Smooth muscle cell (in vitro differentiated cells): ENCODE measurements at regions not wholly inside any gene's neighbourhood (a gene's known extent, or its start where the extent isn't known, plus 50 kb on each side); places are given as distances from the start of the nearest gene placed in this dataset.

Experiments used
- DNase-seq: peaks from one replicate; lab custom pipeline; 2025; ENCODE audit not compliant: unreplicated experiment; lab: John Stamatoyannopoulos, UW
- H2AFZ ChIP-seq: fragments of 200-600 bp; sonication (generic); 2 replicates; pipeline ENCODE4 v1.6.0; 2016; ENCODE audit warnings: antibody characterized with exemption, low read depth, mild to moderate bottlenecking
- H3F3A ChIP-seq: fragments of 200-600 bp; sonication (generic); 2 replicates; pipeline ENCODE4 v1.6.0; 2017; ENCODE audit warnings: antibody characterized with exemption, low read depth
- H3K27ac ChIP-seq: fragments of 200-600 bp; sonication (generic); 2 replicates; pipeline ENCODE4 v1.5.1; 2016; ENCODE audit warnings: low read depth, mild to moderate bottlenecking
- H3K27me3 ChIP-seq: fragments of 200-600 bp; sonication (generic); 2 replicates; pipeline ENCODE4 v1.6.1; 2016; ENCODE audit warnings: low read depth, mild to moderate bottlenecking
- H3K36me3 ChIP-seq: fragments of 200-600 bp; sonication (generic); 2 replicates; pipeline ENCODE4 v1.5.1; 2016; ENCODE audit warnings: low read depth
- H3K4me1 ChIP-seq: fragments of 200-600 bp; sonication (generic); 2 replicates; pipeline ENCODE4 v1.5.1; 2016; ENCODE audit warnings: low read depth
- H3K4me2 ChIP-seq: fragments of 200-600 bp; sonication (generic); 2 replicates; pipeline ENCODE4 v1.6.0; 2016; ENCODE audit warnings: mild to moderate bottlenecking
- H3K4me3 ChIP-seq: fragments of 200-600 bp; sonication (generic); 2 replicates; pipeline ENCODE4 v1.5.1; 2016; ENCODE audit warnings: mild to moderate bottlenecking
- H3K79me2 ChIP-seq: fragments of 200-600 bp; sonication (generic); 2 replicates; pipeline ENCODE4 v1.6.0; 2016; ENCODE audit warnings: low read depth, mild to moderate bottlenecking
- H3K9ac ChIP-seq: fragments of 200-600 bp; sonication (generic); 2 replicates; pipeline ENCODE4 v1.6.0; 2016; ENCODE audit warnings: low read depth
- H3K9me3 ChIP-seq: fragments of 200-600 bp; sonication (generic); replicated peaks from 2 replicates; pipeline ENCODE4 v1.5.1; 2016; ENCODE audit warnings: low read depth
- H4K20me1 ChIP-seq: fragments of 200-600 bp; sonication (generic); 2 replicates; pipeline ENCODE4 v1.6.0; 2016; ENCODE audit warnings: low read depth
- WGBS: methylation state at CpG from one replicate; pipeline ENCODE4 v1.1.7; 2016; ENCODE audit warnings: low lambda C conversion rate; 5-methylcytosine and 5-hydroxymethylcytosine counted together
- TF ChIP-seq, protein P1 (sequence below): fragments of 200-600 bp; sonication (generic); IDR thresholded peaks from 2 replicates; pipeline ENCODE4 v1.5.1; 2017; ENCODE audit warnings: borderline replicate concordance, mild to moderate bottlenecking, antibody characterized with exemption; ENCODE audit not compliant: insufficient read depth, poor library complexity, severe bottlenecking

DNA sequence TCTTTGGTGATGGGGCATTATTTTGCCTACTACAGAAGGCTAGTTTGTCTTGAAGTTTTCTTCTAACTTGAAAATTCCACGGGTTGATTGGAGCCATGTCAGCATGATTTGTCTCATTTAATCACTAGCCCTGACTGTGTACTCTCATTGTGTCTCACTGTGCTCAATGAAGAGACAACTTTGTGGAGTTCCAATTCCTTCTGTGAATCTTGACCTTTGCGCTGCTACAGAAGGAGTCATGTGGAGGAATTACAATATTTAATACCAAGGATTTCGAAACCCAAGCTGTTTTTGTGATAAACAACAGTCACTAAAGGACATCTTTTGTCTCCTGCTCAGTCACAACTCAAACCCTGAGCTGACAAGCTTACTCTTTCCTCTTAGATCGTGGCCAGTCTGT is 98.6 kb upstream of the ACTBL2 start:
- H3K9ac ChIP-seq = no peak overlapping the region
- no peak for DNase-seq
- H3K79me2 ChIP-seq = no peaks in the 10 kb centered on the region
- no peak overlapping the region for H3K4me2 ChIP-seq
- H4K20me1 ChIP-seq = no peaks in the 10 kb centered on the region
- 83% methylated on average over 4 of the region's 4 CpGs for WGBS
- H3F3A ChIP-seq = no peaks in the 10 kb centered on the region
- no peaks in the 10 kb centered on the region for H3K9me3 ChIP-seq
- TF ChIP-seq, protein P1, sequence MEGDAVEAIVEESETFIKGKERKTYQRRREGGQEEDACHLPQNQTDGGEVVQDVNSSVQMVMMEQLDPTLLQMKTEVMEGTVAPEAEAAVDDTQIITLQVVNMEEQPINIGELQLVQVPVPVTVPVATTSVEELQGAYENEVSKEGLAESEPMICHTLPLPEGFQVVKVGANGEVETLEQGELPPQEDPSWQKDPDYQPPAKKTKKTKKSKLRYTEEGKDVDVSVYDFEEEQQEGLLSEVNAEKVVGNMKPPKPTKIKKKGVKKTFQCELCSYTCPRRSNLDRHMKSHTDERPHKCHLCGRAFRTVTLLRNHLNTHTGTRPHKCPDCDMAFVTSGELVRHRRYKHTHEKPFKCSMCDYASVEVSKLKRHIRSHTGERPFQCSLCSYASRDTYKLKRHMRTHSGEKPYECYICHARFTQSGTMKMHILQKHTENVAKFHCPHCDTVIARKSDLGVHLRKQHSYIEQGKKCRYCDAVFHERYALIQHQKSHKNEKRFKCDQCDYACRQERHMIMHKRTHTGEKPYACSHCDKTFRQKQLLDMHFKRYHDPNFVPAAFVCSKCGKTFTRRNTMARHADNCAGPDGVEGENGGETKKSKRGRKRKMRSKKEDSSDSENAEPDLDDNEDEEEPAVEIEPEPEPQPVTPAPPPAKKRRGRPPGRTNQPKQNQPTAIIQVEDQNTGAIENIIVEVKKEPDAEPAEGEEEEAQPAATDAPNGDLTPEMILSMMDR = no peak
- H3K36me3 ChIP-seq = no peaks in the 10 kb centered on the region
- H3K27ac ChIP-seq = no peak overlapping the region
- H2AFZ ChIP-seq = no peak overlapping the region
- H3K27me3 ChIP-seq = no peaks in the 10 kb centered on the region
- H3K4me1 ChIP-seq = no peaks in the 10 kb centered on the region
- no peak overlapping the region for H3K4me3 ChIP-seq

- Histone ChIP-seq H3K4me2 (no peak overlapping the region), H4K20me1 (no peaks in the 10 kb centered on the region), H3K27me3 (no peaks in the 10 kb centered on the region), H3K4me1 (no peaks in the 10 kb centered on the region), H3K9me3 (no peaks in the 10 kb centered on the region), H2AFZ (no peak overlapping the region), H3F3A (no peaks in the 10 kb centered on the region), H3K4me3 (no peak overlapping the region), H3K27ac (no peak overlapping the region), H3K79me2 (no peaks in the 10 kb centered on the region), H3K9ac (no peak overlapping the region), H3K36me3 (no peaks in the 10 kb centered on the region)
- TF ChIP-seq, protein P1 = no peak
- WGBS = 97% methylated on average over 8 of the region's 8 CpGs
- no peak for DNase-seq
Measured at GRCh38 chr5:57577432-57578175, 95.0 kb upstream of the ACTBL2 start.

DNA sequence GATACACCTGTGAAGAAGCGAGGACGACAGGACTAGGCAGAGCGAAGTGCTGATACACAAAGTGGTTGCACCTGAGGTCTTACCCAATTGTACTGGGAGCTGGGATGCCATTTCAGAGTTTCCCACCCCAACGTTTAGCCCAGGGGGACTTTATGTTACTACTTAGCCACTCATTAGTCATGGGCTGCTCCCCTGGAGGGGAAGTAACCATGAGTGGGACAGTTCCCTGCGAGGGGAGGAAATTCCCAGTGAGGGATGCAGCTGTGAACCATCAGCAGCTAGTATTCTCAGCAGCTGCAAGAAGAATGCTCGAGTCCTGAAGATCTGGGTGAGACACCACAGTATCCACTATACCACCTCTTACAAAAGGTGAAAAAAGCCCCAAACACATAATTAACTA is 93.7 kb upstream of the ACTBL2 start:
- no peaks in the 10 kb centered on the region for H3K79me2 ChIP-seq
- H3K4me1 ChIP-seq = no peaks in the 10 kb centered on the region
- DNase-seq = no peak
- no peaks in the 10 kb centered on the region for H3K9me3 ChIP-seq
- no peaks in the 10 kb centered on the region for H4K20me1 ChIP-seq
- WGBS = 85% methylated on average over 6 of the region's 6 CpGs
- no peaks in the 10 kb centered on the region for H3F3A ChIP-seq
- no peak overlapping the region for H3K27ac ChIP-seq
- TF ChIP-seq, protein P1 = no peak
- H3K4me3 ChIP-seq = no peak overlapping the region
- no peaks in the 10 kb centered on the region for H3K27me3 ChIP-seq
- no peak overlapping the region for H3K9ac ChIP-seq
- no peak overlapping the region for H3K4me2 ChIP-seq
- H3K36me3 ChIP-seq = no peaks in the 10 kb centered on the region
- H2AFZ ChIP-seq = no peak overlapping the region

DNA sequence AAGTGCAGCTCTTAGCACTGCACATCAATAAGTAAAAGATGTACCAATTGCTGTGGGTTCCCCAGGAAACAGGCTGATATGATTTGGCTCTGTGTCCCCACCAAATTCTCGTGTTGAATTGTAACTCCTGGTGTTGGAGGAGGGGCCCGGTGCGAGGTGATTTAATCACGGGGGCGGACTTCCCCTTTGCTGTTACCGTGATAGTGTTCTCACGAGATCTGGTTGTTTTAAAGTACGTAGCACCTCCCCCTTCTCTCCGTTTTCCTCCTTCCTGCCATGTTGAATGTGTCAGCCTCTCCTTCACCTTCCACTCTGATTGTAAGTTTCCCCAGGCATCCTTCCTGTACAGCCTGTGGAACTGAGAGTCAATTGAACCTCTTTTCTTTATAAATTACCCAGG is 93.2 kb upstream of the ACTBL2 start:
- DNase-seq = no peak
- 89% methylated on average over 9 of the region's 9 CpGs for WGBS
- TF ChIP-seq, protein P1 = no peak
- H4K20me1 ChIP-seq = no peaks in the 10 kb centered on the region
- H3K4me1 ChIP-seq = no peaks in the 10 kb centered on the region
- no peaks in the 10 kb centered on the region for H3K36me3 ChIP-seq
- H3F3A ChIP-seq = no peaks in the 10 kb centered on the region
- H3K9ac ChIP-seq = no peak overlapping the region
- no peaks in the 10 kb centered on the region for H3K79me2 ChIP-seq
- H3K9me3 ChIP-seq = no peaks in the 10 kb centered on the region
- H2AFZ ChIP-seq = no peak overlapping the region
- no peak overlapping the region for H3K4me2 ChIP-seq
- H3K27ac ChIP-seq = no peak overlapping the region
- no peaks in the 10 kb centered on the region for H3K27me3 ChIP-seq
- H3K4me3 ChIP-seq = no peak overlapping the region
